SKM-1 (cell line): ENCODE measurements at regions not wholly inside any gene's neighbourhood (a gene's known extent, or its start where the extent isn't known, plus 50 kb on each side); places are given as distances from the start of the nearest gene placed in this dataset.
"Not testable (repeated sequence)": the region's sequence is repeated elsewhere in the genome, so short reads cannot be mapped to it uniquely, and the experiment has no call there.

Experiments used
- DNase-seq: peaks from one replicate; lab custom pipeline; 2025; ENCODE audit not compliant: unreplicated experiment; lab: John Stamatoyannopoulos, UW

GRCh38 chr13:112220296-112220875, 153.4 kb downstream of the SOX1 start:
- no peak for DNase-seq

DNA sequence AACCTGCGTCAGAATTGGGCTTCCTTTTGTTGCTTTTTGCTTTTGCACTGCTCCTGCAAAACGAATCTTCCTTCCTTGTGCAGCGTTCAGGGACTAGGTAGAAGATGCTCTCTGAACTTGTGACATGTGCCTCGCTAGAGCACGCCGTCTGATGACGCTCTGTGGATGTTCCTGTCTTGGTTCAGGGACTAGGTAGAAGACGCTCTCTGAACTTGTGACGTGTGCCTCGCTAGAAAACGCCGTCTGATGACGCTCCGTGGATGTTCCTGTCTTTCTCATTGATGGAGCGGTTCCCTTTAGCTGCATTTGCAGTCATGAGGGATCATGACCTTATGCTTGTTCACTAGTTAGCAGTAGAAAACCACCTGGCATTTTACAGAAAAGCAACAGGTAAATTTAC, 154.0 kb downstream of the SOX1 start:
- no peak for DNase-seq

DNA sequence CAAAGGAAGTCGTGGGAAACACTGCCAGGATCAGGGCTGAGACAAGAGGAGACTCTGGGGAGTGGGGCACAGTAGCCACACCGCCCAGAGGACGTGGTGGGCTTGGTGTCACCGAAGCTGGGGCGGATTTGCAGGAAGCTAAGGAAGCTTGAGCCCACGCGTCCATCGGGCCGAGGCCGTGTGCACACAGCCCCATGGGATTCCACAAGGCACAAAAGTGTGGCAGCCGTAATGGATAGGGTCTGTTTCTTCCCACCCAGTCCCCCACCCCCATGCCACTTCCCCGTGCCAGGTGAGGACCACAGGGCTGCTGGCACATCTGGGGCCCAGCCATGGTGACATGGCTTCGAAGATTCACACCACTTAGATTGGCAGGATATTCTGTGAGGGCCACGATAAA, 153.2 kb upstream of the SPACA7 start:
- DNase-seq, result no peak

DNA sequence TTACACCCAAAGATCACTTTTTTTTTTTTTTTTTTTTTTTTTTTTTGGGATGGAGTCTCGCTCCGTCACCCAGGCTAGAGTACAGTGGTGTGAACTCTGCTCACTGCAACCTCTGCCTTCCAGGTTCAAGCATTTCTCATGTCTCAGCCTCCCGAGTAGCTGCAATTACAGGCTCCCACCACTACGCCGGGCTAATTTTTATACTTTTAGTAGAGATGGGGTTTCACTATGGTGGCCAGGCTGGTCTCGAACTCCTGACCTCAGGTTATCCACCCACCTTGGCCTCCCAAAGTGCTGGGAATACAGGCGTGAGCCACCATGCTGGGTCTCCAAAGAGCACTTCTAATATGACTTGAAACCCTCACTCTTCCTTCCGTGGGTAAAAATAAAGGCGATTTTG, 152.2 kb upstream of the SPACA7 start:
- not testable (repeated sequence) for DNase-seq

GRCh38 chr13:112225429-112226090, 150.6 kb upstream of the SPACA7 start:
- no peak for DNase-seq

- DNase-seq, result no peak
Measured at GRCh38 chr13:112226320-112227002, 149.7 kb upstream of the SPACA7 start.

DNA sequence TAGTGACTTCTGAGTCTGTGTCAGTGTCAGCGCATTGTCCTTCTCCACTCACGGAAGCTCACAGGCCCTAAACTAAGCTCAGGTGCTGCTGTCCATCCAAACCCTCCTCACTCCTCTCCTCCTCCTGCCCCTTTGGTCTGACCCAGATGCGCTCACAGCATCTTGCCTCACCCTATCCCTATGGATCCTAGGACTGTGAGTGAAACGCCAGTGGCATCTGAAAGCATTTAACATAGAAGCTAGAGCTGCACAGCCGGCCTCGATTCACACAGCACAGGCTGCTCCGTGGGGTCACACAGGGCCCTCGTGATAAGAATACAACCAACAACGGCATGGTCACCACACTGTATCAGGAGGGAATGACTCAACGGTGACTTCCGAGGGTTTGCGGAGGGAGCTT, 149.1 kb upstream of the SPACA7 start:
- no peak for DNase-seq

DNA sequence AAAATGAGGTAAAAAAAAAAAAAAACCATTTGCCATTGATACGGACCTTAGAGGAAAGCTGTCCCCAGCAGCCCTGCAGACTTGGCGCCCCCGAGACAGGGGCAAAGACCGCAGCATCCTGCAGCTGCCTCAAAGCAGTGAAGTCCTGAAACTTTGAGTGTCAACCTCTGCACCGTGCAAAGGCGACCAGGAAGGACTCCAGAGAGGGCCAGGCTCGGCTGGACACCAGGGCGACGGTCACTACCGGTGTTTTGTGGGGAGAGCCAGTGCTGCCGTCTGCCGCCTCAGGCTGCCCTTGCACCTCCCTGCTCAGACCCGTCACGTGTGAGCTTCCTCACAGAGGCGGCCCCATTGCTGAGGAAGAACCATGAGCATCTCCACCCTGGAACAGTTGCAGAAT, 146.7 kb upstream of the SPACA7 start:
- no peak for DNase-seq

- DNase-seq, result no peak
Measured at GRCh38 chr13:112229992-112230872, 145.9 kb upstream of the SPACA7 start.

- DNase-seq, result no peak
Measured at GRCh38 chr13:112231451-112232083, 144.6 kb upstream of the SPACA7 start.

DNA sequence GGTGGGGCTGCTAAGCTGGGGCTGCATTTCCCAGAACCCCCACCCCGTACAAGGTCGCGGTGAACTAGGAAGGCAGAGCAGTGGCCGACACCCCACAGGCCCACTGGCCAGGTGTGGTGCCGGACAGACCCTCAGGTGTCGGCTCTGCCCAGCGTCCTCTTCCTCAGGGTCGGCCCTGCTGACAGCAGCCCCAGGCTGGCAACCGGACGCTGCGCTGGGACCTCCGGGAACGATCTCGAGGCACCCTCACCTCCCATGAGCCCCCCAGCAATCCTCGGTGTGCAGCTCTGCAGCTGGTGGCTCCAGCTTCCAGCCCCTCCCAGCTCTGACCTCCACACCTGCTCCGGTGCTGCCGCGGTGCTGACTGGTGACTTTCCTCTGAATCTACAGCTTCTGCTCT, 142.9 kb upstream of the SPACA7 start:
- no peak for DNase-seq

GRCh38 chr13:112233716-112234115, 142.4 kb upstream of the SPACA7 start:
- DNase-seq, result no peak

GRCh38 chr13:112234131-112234875, 141.9 kb upstream of the SPACA7 start:
- no peak for DNase-seq

- no peak for DNase-seq
Measured at GRCh38 chr13:112236016-112236415, 140.1 kb upstream of the SPACA7 start.

DNA sequence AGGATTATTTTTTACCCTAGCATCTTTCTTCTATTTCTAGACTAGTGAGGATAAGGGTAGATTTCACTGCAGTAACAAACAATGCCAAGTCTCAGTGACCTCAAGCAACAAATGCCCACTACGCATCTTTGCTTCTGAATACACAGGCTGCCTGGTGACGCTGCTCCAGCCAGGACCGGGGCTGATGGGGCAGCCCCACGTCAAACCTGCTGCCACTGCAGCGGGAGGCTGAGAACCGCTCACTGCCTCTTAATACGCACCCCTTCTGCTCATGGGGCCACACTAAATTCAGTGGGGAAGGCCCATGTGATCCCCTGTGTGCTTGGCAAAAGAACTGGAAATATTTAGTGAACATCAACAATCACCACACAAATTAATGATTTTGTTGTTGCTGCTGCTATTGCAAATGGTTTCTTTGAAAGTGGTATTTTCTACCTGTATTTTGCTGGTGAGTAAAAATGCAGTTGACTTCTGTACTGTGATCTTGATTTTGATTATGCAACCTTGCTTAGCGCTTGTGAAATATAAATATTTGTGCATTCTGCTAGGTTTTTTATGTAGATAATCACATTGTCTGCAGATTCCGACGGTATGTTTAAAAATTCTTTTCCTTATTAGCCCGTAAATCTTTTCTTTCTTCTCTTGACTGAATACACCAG, 139.5 kb upstream of the SPACA7 start:
- no peak for DNase-seq

DNA sequence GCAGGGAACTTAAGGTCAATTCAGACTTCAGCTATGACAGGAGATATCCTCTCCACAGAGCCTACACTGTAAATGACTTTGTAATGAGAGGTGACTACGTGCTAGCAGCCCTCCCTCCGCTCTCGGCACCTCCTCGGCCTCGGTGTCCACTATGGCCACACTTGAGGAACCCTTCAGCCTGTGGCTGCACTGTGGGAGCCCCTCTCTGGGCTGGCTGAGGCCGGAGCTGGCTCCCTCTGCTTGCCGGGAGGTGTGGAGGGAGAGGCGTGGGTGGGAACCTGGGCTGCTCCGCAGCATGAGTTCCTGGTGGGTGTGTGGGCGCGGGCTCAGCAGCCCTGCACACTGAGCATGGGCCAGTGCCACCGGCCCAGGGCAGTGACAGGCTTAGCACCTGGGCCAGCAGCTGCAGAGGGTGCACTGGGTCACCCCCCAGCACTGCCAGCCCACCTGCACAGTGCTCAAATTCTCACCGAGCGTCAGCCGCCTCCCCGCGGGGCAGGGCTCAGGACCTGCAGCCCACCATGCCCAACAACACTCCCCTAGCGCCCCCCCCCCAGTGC, 137.6 kb upstream of the SPACA7 start:
- DNase-seq, result no peak

GRCh38 chr13:112240076-112240475, 136.1 kb upstream of the SPACA7 start:
- no peak for DNase-seq

DNA sequence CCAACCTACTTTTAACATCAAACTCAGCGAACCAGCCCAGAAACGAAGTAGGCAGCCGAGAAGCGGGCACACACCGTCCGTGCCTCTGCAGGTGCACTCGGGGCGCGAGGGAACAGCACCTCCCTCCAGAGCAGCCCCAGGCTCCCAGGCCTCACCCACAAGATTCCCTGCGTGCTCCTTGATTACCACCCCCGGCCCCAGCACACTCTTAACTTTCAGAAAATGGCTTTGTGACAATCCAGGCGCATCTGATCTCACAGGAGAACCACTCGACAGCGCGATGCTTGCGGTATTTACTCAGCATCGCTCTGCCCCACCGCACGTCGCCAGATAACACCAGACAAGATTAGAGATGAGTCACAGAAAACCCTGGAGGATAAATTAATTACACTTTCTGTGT, 134.9 kb upstream of the SPACA7 start:
- no peak for DNase-seq

DNA sequence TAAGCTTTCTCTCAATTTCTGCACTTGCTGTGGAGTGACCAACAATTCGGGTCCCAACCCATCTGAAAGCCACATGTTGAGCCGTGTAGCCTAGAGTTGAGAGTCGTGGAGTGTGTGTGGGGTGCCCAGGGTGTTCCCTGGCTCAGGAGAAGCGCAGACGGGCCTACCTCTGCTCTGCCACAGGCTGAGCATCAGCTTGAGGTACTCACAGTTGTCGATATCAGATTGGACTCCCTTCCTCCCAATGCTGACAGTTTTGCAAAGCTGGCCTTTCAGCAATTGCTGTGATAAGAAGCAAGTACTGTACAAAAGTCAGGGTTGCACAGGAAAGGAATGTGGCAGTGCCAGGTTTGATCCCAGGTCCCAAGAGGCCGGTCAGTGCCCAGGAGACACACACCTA, 133.4 kb upstream of the SPACA7 start:
- DNase-seq, result no peak

DNA sequence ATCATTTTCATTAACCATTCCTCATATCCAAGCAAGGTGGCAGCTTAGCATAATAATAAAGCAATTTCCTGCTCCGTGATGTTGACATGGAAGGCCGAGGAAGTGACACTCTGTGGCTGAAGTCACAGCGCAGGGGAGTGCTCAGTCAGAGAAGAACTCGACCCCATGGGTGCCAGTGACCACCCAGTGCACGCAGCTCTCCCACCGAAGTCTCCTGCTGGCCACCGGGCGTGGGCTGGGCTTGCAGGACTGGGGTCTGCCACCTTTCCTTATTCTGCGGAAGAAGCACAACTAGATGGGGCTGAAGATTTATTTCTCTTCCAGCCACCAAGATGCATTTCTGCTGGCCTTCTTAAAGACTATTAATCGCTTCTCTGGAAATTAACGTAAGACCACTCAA, 132.1 kb upstream of the SPACA7 start:
- DNase-seq, result no peak
